Rectal smooth muscle tissue (tissue), 1 donor: ENCODE measurements at regions not wholly inside any gene's neighbourhood (a gene's known extent, or its start where the extent isn't known, plus 50 kb on each side); places are given as distances from the start of the nearest gene placed in this dataset.

Source experiments
- H3K27ac ChIP-seq: one replicate; pipeline ENCODE4 v1.7.0; 2013; ENCODE audit warnings: low read depth, low read length, inconsistent platforms
- H3K27me3 ChIP-seq: one replicate; pipeline ENCODE4 v1.7.0; 2013; ENCODE audit warnings: low read length; ENCODE audit not compliant: control insufficient read depth, insufficient read depth
- H3K36me3 ChIP-seq: one replicate; pipeline ENCODE4 v1.7.0; 2013; ENCODE audit warnings: low read length; ENCODE audit not compliant: control insufficient read depth, insufficient read depth
- H3K4me1 ChIP-seq: one replicate; pipeline ENCODE4 v1.7.0; 2013; ENCODE audit warnings: low read length; ENCODE audit not compliant: control insufficient read depth, insufficient read depth
- H3K4me3 ChIP-seq: one replicate; pipeline ENCODE4 v1.7.0; 2013; ENCODE audit warnings: low read length
- H3K9ac ChIP-seq: one replicate; pipeline ENCODE4 v1.7.0; 2013; ENCODE audit warnings: low read length

DNA sequence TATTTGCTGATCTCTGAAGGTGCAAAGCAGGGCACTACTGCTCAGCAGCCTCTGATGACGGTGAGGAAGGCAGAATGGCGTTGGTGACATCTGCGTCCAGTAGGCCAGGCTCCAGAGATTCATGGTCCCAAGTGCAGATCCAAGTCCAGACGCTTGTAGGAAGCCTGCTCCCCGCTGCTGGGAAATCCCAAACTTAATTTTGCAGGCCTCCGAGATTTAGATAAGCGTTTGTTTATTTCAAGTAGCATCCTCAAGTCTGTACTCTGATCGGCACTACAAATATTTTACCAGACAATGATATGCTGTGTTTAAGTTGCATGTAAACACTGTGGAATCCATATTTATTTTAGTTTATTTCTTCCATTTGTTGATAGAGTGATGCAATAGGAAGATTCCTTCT lies 244.9 kb upstream of the KLF6 start:
- H3K36me3 ChIP-seq, result no peaks in the 10 kb centered on the region
- no peaks in the 10 kb centered on the region for H3K27me3 ChIP-seq
- no peak overlapping the region for H3K4me3 ChIP-seq
- no peak overlapping the region for H3K9ac ChIP-seq
- no peak overlapping the region for H3K27ac ChIP-seq
- H3K4me1 ChIP-seq, result no peaks in the 10 kb centered on the region

DNA sequence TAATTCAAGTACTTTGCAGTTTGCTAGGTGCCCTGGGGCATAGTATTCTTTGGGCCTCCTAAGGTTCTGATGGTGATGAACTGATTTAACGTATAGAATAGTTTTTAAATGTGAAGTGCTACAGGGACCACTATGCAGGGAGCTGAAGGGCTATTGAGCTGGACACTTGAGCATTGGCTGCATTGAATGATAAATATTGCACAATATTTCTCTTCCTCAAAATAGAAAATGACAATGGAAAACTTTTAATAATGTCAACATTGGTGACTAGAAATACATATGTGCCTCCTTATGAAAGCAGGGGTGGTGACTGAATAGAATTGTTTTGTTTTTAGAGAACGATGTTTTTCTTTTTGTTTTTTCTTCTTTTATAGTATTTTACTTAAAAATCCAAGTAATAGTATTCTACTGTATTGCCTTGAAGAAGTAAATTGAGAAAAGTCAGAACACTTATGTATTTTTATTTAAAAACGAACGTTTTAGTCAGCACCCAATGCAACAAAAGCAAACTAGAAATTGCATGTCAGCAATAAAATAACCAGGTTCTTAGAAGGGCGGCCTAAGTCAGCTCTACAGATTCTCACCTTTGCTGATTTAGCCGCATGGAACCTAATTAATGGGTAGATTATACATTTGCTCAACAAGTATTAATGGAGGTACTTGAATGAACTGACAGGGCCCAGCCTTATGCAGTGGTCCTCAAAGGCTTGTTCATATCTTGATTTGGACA lies 244.0 kb upstream of the KLF6 start:
- no peaks in the 10 kb centered on the region for H3K27me3 ChIP-seq
- no peak overlapping the region for H3K27ac ChIP-seq
- no peak overlapping the region for H3K4me3 ChIP-seq
- H3K4me1 ChIP-seq, result no peaks in the 10 kb centered on the region
- no peaks in the 10 kb centered on the region for H3K36me3 ChIP-seq
- H3K9ac ChIP-seq, result no peak overlapping the region

DNA sequence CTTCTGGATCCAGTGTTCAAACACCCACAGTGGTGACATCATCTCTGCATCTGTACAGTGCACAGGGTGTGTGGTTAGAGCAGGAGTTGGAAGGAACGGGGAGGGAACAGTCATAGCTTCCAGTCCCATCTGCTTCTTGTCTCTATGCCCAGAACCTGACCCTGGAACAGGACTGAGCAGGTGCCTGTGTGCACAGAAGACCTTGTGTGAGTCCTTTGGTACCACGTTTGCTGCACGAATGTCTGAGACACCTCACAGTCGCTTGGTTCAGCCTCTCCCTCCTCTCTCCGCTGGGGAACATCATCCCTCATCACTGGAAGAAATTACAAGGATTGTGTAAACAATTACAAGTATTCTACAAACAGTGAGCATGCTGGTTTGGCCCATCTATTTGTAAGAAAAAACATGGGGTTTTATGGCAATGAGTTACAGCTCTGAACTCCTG lies 243.0 kb upstream of the KLF6 start:
- Histone ChIP-seq H3K4me3 (no peak overlapping the region), H3K27ac (no peak overlapping the region), H3K36me3 (no peaks in the 10 kb centered on the region), H3K9ac (no peak overlapping the region), H3K4me1 (no peaks in the 10 kb centered on the region), H3K27me3 (no peaks in the 10 kb centered on the region)

GRCh38 chr10:4025339-4025738 lies 240.3 kb upstream of the KLF6 start:
- Histone ChIP-seq H3K36me3 (no peaks in the 10 kb centered on the region), H3K4me3 (no peak overlapping the region)

DNA sequence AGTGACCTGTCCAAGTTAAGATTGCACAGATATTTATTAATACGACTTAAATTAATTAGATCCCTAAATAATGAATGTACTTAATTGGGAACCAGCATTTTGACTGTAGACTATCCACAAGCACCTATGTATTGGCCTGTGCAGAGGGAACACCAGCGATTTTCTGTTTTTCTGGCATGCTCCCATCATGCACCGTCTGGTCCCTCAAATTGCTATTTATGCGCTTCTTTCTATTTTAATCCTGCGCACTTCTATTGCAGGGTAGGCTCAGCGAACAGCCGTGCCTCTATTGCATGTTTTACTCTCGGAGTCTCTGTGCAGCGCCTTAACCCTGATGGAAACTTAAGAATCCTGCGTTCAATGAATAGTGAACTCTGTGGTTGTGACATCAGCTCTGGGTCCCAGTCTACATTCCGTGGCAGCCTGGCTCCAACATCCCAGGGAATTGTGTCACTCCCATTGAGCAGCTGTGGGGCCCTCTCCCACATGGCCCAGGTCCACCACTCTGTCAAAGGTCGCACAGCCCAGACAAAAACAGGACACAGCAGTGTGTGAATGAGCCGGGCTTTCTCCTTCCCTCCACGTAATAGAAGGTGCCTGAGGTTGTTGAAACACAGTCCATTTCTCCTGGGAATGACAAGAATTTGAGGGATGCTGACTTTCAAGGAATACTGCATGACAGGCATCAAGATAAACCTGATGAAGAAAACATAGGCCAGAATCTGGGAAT lies 239.7 kb upstream of the KLF6 start:
- Histone ChIP-seq H3K36me3 (no peaks in the 10 kb centered on the region), H3K9ac (no peak overlapping the region), H3K27ac (no peak overlapping the region), H3K27me3 (no peaks in the 10 kb centered on the region), H3K4me1 (no peaks in the 10 kb centered on the region), H3K4me3 (no peak overlapping the region)

More at GRCh38 chr10:4025339-4025738, 240.3 kb upstream of the KLF6 start:
- no peak overlapping the region for H3K27ac ChIP-seq
- H3K9ac ChIP-seq, result no peak overlapping the region
- no peaks in the 10 kb centered on the region for H3K27me3 ChIP-seq
- no peaks in the 10 kb centered on the region for H3K4me1 ChIP-seq

- no peaks in the 10 kb centered on the region for H3K36me3 ChIP-seq
- H3K27ac ChIP-seq, result no peak overlapping the region
- no peaks in the 10 kb centered on the region for H3K27me3 ChIP-seq
- no peak overlapping the region for H3K9ac ChIP-seq
- H3K4me3 ChIP-seq, result no peak overlapping the region
- no peaks in the 10 kb centered on the region for H3K4me1 ChIP-seq
These were observed 239.0 kb upstream of the KLF6 start for GRCh38 chr10:4024027-4024426.

DNA sequence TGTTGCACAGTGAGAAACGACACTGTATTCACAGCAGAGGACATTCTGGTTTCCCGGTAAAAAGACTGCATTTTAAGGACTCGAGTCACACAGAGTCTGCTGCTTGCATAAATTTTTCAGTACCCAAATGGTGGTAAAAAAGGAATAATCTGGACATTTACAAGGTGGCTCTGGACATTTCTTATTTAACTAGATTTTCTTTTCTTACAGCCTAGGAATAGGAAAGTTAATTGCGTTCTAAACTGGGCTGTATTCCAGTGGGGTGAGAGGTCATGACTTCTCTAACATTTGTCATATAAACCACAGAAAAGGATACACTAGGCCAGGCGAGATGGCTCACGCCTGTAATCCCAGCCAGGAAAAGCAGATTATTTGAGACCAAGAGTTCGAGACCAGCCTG lies 237.5 kb upstream of the KLF6 start:
- Histone ChIP-seq H3K4me1 (no peaks in the 10 kb centered on the region), H3K4me3 (no peak overlapping the region), H3K27ac (no peak overlapping the region), H3K9ac (no peak overlapping the region), H3K27me3 (no peaks in the 10 kb centered on the region), H3K36me3 (no peaks in the 10 kb centered on the region)

- H3K4me3 ChIP-seq, result no peak overlapping the region
- H3K4me1 ChIP-seq, result no peaks in the 10 kb centered on the region
- H3K27ac ChIP-seq, result no peak overlapping the region
- H3K9ac ChIP-seq, result no peak overlapping the region
- H3K27me3 ChIP-seq, result no peaks in the 10 kb centered on the region
- no peaks in the 10 kb centered on the region for H3K36me3 ChIP-seq
These were observed 235.6 kb upstream of the KLF6 start for GRCh38 chr10:4020631-4021030.

DNA sequence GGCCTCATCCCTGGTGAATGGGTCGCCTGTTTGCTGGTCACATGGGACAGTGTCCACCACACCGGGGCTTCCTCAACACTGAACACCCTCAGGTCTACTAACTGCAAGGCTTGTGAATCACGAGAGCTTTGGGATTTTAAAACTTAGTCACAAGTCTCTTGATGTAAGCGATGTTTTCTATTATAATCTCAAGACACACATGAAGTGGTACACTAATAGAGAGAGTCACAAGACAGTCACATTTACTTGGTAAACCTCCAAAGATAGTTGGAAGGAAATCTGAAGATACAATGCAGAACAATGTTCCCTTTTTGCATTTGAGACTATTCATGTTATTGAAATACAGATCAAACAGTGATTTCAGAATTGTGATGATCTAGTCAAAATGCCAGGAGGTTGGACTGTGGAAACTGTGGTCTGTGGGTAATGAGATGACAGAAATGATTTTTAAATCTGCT lies 233.1 kb upstream of the KLF6 start:
- H3K4me3 ChIP-seq, result no peak overlapping the region
- no peak overlapping the region for H3K27ac ChIP-seq
- no peaks in the 10 kb centered on the region for H3K36me3 ChIP-seq
- no peak overlapping the region for H3K9ac ChIP-seq
- no peaks in the 10 kb centered on the region for H3K4me1 ChIP-seq
- no peaks in the 10 kb centered on the region for H3K27me3 ChIP-seq

- H3K27me3 ChIP-seq, result no peaks in the 10 kb centered on the region
- H3K9ac ChIP-seq, result no peak overlapping the region
- H3K4me1 ChIP-seq, result no peaks in the 10 kb centered on the region
- no peaks in the 10 kb centered on the region for H3K36me3 ChIP-seq
- H3K27ac ChIP-seq, result no peak overlapping the region
- no peak overlapping the region for H3K4me3 ChIP-seq
These were observed 232.3 kb upstream of the KLF6 start for GRCh38 chr10:4017336-4017735.

DNA sequence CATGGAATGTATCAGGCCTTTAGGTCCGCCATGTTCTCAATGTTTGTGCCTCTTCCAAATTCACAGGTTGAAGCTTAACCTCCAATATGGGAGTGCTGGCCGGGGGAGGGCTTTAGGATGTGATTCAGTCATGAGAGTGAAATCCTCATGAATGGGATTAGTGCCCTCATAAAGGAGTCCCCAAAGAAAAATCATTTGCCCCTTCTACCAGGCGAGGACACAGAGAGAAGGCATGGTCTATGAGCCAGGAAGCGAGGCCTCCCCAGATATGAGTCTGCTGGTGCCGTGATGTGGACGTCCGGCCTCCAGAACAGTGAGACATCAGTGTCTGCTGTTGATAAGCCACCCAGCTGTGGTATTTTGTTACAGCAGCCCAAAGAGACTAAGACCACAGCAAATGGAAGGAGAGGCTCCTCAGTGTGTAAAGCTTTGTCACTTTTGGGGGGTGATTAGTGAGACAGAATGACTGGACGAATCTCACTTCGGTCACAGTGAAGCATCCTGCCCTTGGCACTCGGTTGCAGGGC lies 231.3 kb upstream of the KLF6 start:
- no peak overlapping the region for H3K27ac ChIP-seq
- H3K4me3 ChIP-seq, result no peak overlapping the region
- no peaks in the 10 kb centered on the region for H3K27me3 ChIP-seq
- no peak overlapping the region for H3K9ac ChIP-seq
- H3K36me3 ChIP-seq, result no peaks in the 10 kb centered on the region
- H3K4me1 ChIP-seq, result no peaks in the 10 kb centered on the region

DNA sequence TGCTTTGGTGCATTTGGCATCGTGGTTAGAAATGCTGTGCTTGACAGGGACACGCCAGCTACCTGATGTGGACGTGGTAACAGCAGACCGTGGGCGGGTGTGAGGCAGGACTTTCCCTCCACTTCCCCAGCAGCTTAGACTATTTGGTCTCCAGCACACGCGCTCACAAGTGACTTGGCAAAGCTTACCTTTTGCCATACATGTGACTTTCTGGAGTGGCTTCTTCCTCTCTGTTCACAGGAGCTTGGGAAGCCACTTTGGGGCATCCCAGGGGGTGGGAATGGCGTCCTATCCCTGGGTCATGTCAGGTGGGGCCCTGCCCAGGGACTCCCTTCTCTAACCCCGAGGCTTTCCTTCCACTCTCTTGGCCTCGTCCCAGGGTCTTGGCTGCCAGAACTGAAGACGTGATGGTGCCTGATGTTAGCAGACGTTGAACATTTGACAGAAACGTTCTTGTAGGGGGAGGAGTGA lies 228.7 kb upstream of the KLF6 start:
- Histone ChIP-seq H3K27ac (no peak overlapping the region), H3K4me3 (no peak overlapping the region), H3K27me3 (no peaks in the 10 kb centered on the region), H3K9ac (no peak overlapping the region), H3K36me3 (no peaks in the 10 kb centered on the region), H3K4me1 (no peaks in the 10 kb centered on the region)
